H1 (cell line): ENCODE measurements at regions not wholly inside any gene's neighbourhood (a gene's known extent, or its start where the extent isn't known, plus 50 kb on each side); places are given as distances from the start of the nearest gene placed in this dataset.

ENCODE experiments used
- EZH2 ChIP-seq: fragments of 200-600 bp; sonication (generic); IDR thresholded peaks from 2 replicates; pipeline ENCODE4 v1.7.1; 2012; ENCODE audit warnings: low read depth, mild to moderate bottlenecking, moderate library complexity, low read length, inconsistent platforms; ENCODE audit not compliant: severe bottlenecking
- KDM4A ChIP-seq: IDR thresholded peaks from one replicate; pipeline ENCODE4 v1.7.1; 2012; ENCODE audit warnings: low read depth, mild to moderate bottlenecking, moderate library complexity, low read length, inconsistent platforms; ENCODE audit not compliant: severe bottlenecking
- NANOG ChIP-seq: IDR thresholded peaks from 2 replicates; pipeline ENCODE4 v1.6.1; 2011; ENCODE audit warnings: low read length, low read depth, mild to moderate bottlenecking, inconsistent platforms; ENCODE audit not compliant: insufficient read depth, poor library complexity, severe bottlenecking
- ZNF274 ChIP-seq: IDR thresholded peaks from 2 replicates; pipeline ENCODE4 v1.7.0; 2012; ENCODE audit warnings: low read length, borderline replicate concordance; ENCODE audit errors: extremely low read depth

DNA sequence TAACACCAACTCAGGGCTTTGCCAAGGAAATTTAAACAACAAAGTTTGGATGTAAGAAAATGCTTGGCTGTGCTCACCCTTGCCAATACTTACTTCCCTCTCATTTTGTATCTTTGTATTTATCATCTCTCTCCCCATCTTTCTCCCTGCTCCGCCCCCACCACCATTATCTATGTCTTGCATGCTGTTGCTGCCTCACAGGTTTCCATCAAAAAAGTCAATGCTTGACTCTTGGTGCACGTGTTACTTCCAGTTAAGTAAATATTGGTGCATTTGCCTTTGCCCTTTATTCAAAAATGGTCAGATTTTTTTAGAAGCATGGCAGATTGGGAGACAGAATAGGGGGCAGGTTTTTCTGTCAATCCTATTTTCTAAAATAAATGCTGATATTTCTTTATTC, 626.0 kb downstream of the ACTR3B start (continued):
- TF ChIP-seq EZH2 (no peak), KDM4A (no peak), ZNF274 (no peak), NANOG (no peak)
